CD14-positive monocyte (primary cell): ENCODE measurements at regions not wholly inside any gene's neighbourhood (a gene's known extent, or its start where the extent isn't known, plus 50 kb on each side); places are given as distances from the start of the nearest gene placed in this dataset.
"Not testable (repeated sequence)": the region's sequence is repeated elsewhere in the genome, so short reads cannot be mapped to it uniquely, and the experiment has no call there.

Experiments
- DNase-seq, 3 donors: peaks; one replicate each; pipeline ENCODE4 v3.0.0-alpha.2; 2011 to 2022
- H2AFZ ChIP-seq: 2 replicates; pipeline ENCODE4 v1.6.0; 2012; ENCODE audit warnings: mild to moderate bottlenecking, low read depth, low read length, inconsistent platforms; ENCODE audit not compliant: insufficient read depth, poor library complexity, severe bottlenecking
- H3K27ac ChIP-seq, 2 donors: 1 replicate in 1 of 2; 2 replicates in 1 of 2; pipeline ENCODE4 v1.5.1; 2012 to 2013; ENCODE audit warnings: low read length in 2 of 2, control low read depth in 1 of 2, inconsistent platforms in 1 of 2, low read depth in 1 of 2, mild to moderate bottlenecking in 1 of 2
- H3K27me3 ChIP-seq, 2 donors: one replicate each; pipeline versions ENCODE4 v1.6.0 to v1.6.1; 2011 to 2013; ENCODE audit warnings: low read length in 2 of 2; ENCODE audit not compliant: control insufficient read depth in 2 of 2, insufficient read depth in 2 of 2
- H3K36me3 ChIP-seq, 2 donors: replicated peaks in 1 of 2; 1 replicate in 1 of 2; 2 replicates in 1 of 2; pipeline versions ENCODE4 v1.5.1 to v1.6.1; 2012 to 2013; ENCODE audit warnings: low read length in 2 of 2, control low read depth in 1 of 2, inconsistent platforms in 1 of 2, mild to moderate bottlenecking in 1 of 2; ENCODE audit not compliant: insufficient read depth in 2 of 2, control insufficient read depth in 1 of 2
- H3K4me1 ChIP-seq, 2 donors: 1 replicate in 1 of 2; 2 replicates in 1 of 2; pipeline versions ENCODE4 v1.5.1 to v1.6.1; 2012 to 2013; ENCODE audit warnings: low read length in 2 of 2, control low read depth in 1 of 2, inconsistent platforms in 1 of 2, mild to moderate bottlenecking in 1 of 2, moderate library complexity in 1 of 2; ENCODE audit not compliant: insufficient read depth in 2 of 2, control insufficient read depth in 1 of 2
- H3K4me2 ChIP-seq: replicated peaks from 2 replicates; pipeline ENCODE3; 2012; ENCODE audit warnings: low read length, moderate library complexity, mild to moderate bottlenecking; ENCODE audit not compliant: poor library complexity, severe bottlenecking; ENCODE audit errors: extremely low read depth
- H3K4me3 ChIP-seq, 3 experiments: fragments of 200-600 bp in 1 of 3; sonication (generic) in 1 of 3; replicated peaks in 1 of 3; 1 replicate in 2 of 3; 2 replicates in 1 of 3; pipeline ENCODE4 v1.5.1; 2011 to 2013; ENCODE audit warnings: low read length in 3 of 3, mild to moderate bottlenecking in 3 of 3, control low read depth in 2 of 3, low read depth in 2 of 3, inconsistent platforms in 1 of 3, moderate library complexity in 1 of 3
- H3K79me2 ChIP-seq: 2 replicates; pipeline ENCODE4 v1.6.0; 2012; ENCODE audit warnings: mild to moderate bottlenecking, control low read depth, inconsistent platforms, low read length, moderate library complexity; ENCODE audit not compliant: insufficient read depth
- H3K9ac ChIP-seq: 2 replicates; pipeline ENCODE4 v1.6.0; 2017; ENCODE audit warnings: low read length, mild to moderate bottlenecking; ENCODE audit not compliant: insufficient read depth, poor library complexity, severe bottlenecking
- H3K9me3 ChIP-seq, 2 donors: replicated peaks in 1 of 2; 1 replicate in 1 of 2; 2 replicates in 1 of 2; pipeline versions ENCODE4 v1.5.1 to v1.6.1; 2012 to 2013; ENCODE audit warnings: low read length in 2 of 2, control low read depth in 1 of 2; ENCODE audit not compliant: control insufficient read depth in 1 of 2, insufficient read depth in 1 of 2
- H4K20me1 ChIP-seq: 2 replicates; pipeline ENCODE4 v1.6.0; 2012; ENCODE audit warnings: mild to moderate bottlenecking, low read length, control low read depth, moderate library complexity; ENCODE audit not compliant: insufficient read depth
- H3K27ac Mint-ChIP-seq, 7 donors: one replicate each; pipeline ENCODE4 v1.8.0; 2020; ENCODE audit warnings: mild to moderate bottlenecking in 7 of 7, mixed read lengths in 7 of 7, moderate library complexity in 6 of 7, inconsistent platforms in 2 of 7
- H3K27me3 Mint-ChIP-seq, 3 donors: one replicate each; pipeline ENCODE4 v1.8.0; 2021 to 2022; ENCODE audit warnings: low read depth in 3 of 3, mild to moderate bottlenecking in 3 of 3, mixed read lengths in 3 of 3, moderate library complexity in 3 of 3, inconsistent platforms in 1 of 3
- H3K36me3 Mint-ChIP-seq, 2 donors: one replicate each; pipeline ENCODE4 v1.8.0; 2020; ENCODE audit warnings: mixed read lengths in 2 of 2, inconsistent platforms in 1 of 2, mild to moderate bottlenecking in 1 of 2
- H3K4me1 Mint-ChIP-seq: one replicate; pipeline ENCODE4 v1.8.0; 2020; ENCODE audit warnings: mild to moderate bottlenecking, mixed read lengths
- H3K4me3 Mint-ChIP-seq, 2 donors: one replicate each; pipeline ENCODE4 v1.8.0; 2020; ENCODE audit warnings: mild to moderate bottlenecking in 2 of 2, mixed read lengths in 2 of 2, moderate library complexity in 1 of 2
- H3K9me3 Mint-ChIP-seq, 7 donors: one replicate each; pipeline ENCODE4 v1.8.0; 2020 to 2022; ENCODE audit warnings: mixed read lengths in 7 of 7, mild to moderate bottlenecking in 6 of 7, moderate library complexity in 6 of 7, inconsistent platforms in 2 of 7
- CTCF ChIP-seq: fragments of 200-600 bp; IDR thresholded peaks from one replicate; pipeline ENCODE4 v1.8.0; 2022; ENCODE audit warnings: antibody characterized with exemption, mild to moderate bottlenecking
- WGBS: methylation state at CpG from one replicate; pipeline ENCODE4 v1.1.5; 2013; ENCODE audit warnings: missing lambda C conversion rate; ENCODE audit not compliant: insufficient coverage; 5-methylcytosine and 5-hydroxymethylcytosine counted together
- intact Hi-C, 2 donors: fragments of 100-400 bp; cut with micrococcal nuclease; formaldehyde crosslinking; loops; one replicate each; pipeline versions ENCODE4 v1.15.0 to v1.15.1; 2023

DNA sequence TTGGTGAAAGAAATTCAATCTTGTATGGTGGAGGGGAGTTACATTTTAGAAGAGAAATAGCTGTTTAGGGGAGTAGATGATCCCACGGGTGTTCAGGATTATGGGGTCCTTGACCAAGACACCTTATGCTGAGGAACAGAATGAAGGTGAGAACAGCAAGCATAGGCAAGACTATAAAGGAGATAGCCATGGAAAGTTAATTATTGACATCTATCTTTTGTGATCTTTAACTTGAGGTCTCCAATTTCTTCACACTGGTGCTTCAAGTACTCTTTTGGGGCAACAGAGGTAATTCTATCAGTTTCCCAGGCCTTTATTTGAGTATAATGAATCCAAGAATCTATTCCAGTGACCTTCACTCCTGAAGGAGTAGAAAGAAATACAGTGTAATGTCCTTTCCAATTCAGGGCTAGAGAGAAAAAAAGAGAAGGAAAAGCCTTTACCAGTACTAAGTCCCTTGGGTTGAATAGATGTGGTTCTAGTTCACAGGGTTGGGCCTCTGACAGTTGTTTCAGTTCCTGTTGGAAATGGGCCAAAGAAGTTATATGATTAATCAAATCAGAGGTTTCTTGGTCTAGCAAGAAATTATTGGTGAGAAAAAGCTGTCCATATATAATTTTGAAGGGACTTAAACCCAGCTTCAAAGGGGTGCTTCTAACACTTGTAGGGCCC lies 2104.1 kb upstream of the ACO1 start:
- intact Hi-C loops: no loop called here
- no peak overlapping the region for H3K9ac ChIP-seq
- no peaks in the 10 kb centered on the region for H4K20me1 ChIP-seq
- H2AFZ ChIP-seq: no peak overlapping the region
- H3K27ac ChIP-seq: no peak overlapping the region
- Mint-ChIP-seq H3K27me3 (no peaks in the 10 kb centered on the region), H3K9me3 (peaks cover 8 to 24% (median 14%) of the 10 kb centered on the region in 7 donors), H3K36me3 (no peaks in the 10 kb centered on the region), H3K4me3 (no peak overlapping the region), H3K27ac (no peak overlapping the region), H3K4me1 (peaks cover 10% of the 10 kb centered on the region)
- no peaks in the 10 kb centered on the region for H3K36me3 ChIP-seq
- peaks cover 6 to 11% of the 10 kb centered on the region in 2 donors for H3K9me3 ChIP-seq
- H3K79me2 ChIP-seq: no peaks in the 10 kb centered on the region
- H3K27me3 ChIP-seq: no peaks in the 10 kb centered on the region
- H3K4me1 ChIP-seq: peaks cover 0 to 18% of the 10 kb centered on the region in 2 donors
- peak; percentile 12 to 48 (median 44) for DNase-seq
- H3K4me3 ChIP-seq: no peak overlapping the region
- TF ChIP-seq CTCF: no peak
- WGBS: 90% methylated on average over 1 of the region's 1 CpG
- no peak overlapping the region for H3K4me2 ChIP-seq

GRCh38 chr9:30289435-30289834 lies 2095.0 kb upstream of the ACO1 start:
- intact Hi-C loops: no loop called here
- Histone ChIP-seq H3K4me1 (no peaks in the 10 kb centered on the region), H3K36me3 (no peaks in the 10 kb centered on the region), H3K79me2 (no peaks in the 10 kb centered on the region), H3K27ac (no peak overlapping the region), H4K20me1 (no peaks in the 10 kb centered on the region), H3K4me3 (no peak overlapping the region), H3K9ac (no peak overlapping the region), H2AFZ (no peak overlapping the region), H3K27me3 (no peaks in the 10 kb centered on the region), H3K9me3 (peaks cover 0 to 5% of the 10 kb centered on the region in 2 donors), H3K4me2 (no peak overlapping the region)
- DNase-seq: no peak
- no peak overlapping the region for H3K4me3 Mint-ChIP-seq
- peaks cover 0 to 6% (median 0%) of the 10 kb centered on the region in 3 donors for H3K27me3 Mint-ChIP-seq
- no peaks in the 10 kb centered on the region for H3K36me3 Mint-ChIP-seq
- H3K27ac Mint-ChIP-seq: no peak overlapping the region
- no peaks in the 10 kb centered on the region for H3K4me1 Mint-ChIP-seq
- TF ChIP-seq CTCF: no peak
- WGBS: no CpG with 5 or more reads among the region's 2 CpGs
- peaks cover 0 to 7% (median 5%) of the 10 kb centered on the region in 7 donors for H3K9me3 Mint-ChIP-seq

DNA sequence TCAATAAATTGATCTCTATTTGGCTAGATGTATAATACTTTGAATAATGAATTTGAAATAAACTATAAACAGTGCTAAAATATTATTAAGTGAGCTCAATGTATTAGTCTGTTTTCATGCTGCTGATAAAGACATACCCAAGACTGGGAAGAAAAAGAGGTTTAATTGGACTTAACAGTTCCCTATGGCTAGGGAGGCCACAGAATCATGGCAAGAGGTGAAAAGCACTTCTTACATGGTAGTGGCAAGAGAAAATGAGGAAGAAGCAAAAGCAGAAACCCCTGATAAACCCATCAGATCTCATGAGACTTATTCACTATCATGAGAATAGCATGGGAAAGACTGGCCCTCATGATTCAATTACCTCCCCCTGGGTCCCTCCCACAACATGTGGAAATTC lies 2092.4 kb upstream of the ACO1 start:
- H3K79me2 ChIP-seq, H3K36me3 ChIP-seq, H3K27me3 Mint-ChIP-seq, H3K9me3 Mint-ChIP-seq, H3K27ac ChIP-seq, H3K4me1 Mint-ChIP-seq, H3K27me3 ChIP-seq, H3K27ac Mint-ChIP-seq, H3K9me3 ChIP-seq, H3K36me3 Mint-ChIP-seq, H3K4me3 Mint-ChIP-seq, DNase-seq, H3K4me1 ChIP-seq, H3K4me2 ChIP-seq, H3K4me3 ChIP-seq, H4K20me1 ChIP-seq, H2AFZ ChIP-seq, H3K9ac ChIP-seq, intact Hi-C loops: not testable (repeated sequence)
